GM23338 (cell line): ENCODE measurements at regions not wholly inside any gene's neighbourhood (a gene's known extent, or its start where the extent isn't known, plus 50 kb on each side); places are given as distances from the start of the nearest gene placed in this dataset.

Experiments
- ATAC-seq: fragments of 200-7000 bp; cut with Tn5 transposase; 3 replicates; pipeline ENCODE4 v1.9.1; 2020
- DNase-seq: peaks from one replicate; pipeline ENCODE4 v3.0.0-alpha.2; 2015; ENCODE audit warnings: low spot score
- H2AFZ ChIP-seq: fragments of 200-600 bp; sonication (generic); 2 replicates; pipeline ENCODE4 v1.8.0; 2016; ENCODE audit warnings: antibody characterized with exemption, mild to moderate bottlenecking, moderate library complexity
- H3F3A ChIP-seq: fragments of 200-600 bp; sonication (generic); replicated peaks from 2 replicates; pipeline ENCODE4 v1.8.0; 2017; ENCODE audit warnings: antibody characterized with exemption, mixed run types, low read depth
- H3K27ac ChIP-seq: fragments of 200-600 bp; sonication (generic); 2 replicates; pipeline ENCODE4 v1.6.1; 2016; ENCODE audit warnings: low read depth
- H3K27me3 ChIP-seq: fragments of 200-600 bp; sonication (generic); 2 replicates; pipeline ENCODE4 v1.8.0; 2016; ENCODE audit warnings: mild to moderate bottlenecking, mixed run types, moderate library complexity; ENCODE audit not compliant: insufficient read depth
- H3K36me3 ChIP-seq: fragments of 200-600 bp; sonication (generic); 2 replicates; pipeline ENCODE4 v1.8.0; 2016; ENCODE audit warnings: mild to moderate bottlenecking; ENCODE audit not compliant: insufficient read depth
- H3K4me1 ChIP-seq: fragments of 200-600 bp; sonication (generic); 2 replicates; pipeline ENCODE4 v1.8.0; 2016; ENCODE audit warnings: mild to moderate bottlenecking, moderate library complexity; ENCODE audit not compliant: insufficient read depth
- H3K4me2 ChIP-seq: fragments of 200-600 bp; sonication (generic); 2 replicates; pipeline ENCODE4 v1.7.1; 2017; ENCODE audit warnings: mixed run types
- H3K4me3 ChIP-seq: fragments of 200-600 bp; sonication (generic); 2 replicates; pipeline ENCODE4 v1.6.1; 2016; ENCODE audit warnings: mixed run types
- H3K79me2 ChIP-seq: fragments of 200-600 bp; sonication (generic); replicated peaks from 2 replicates; pipeline ENCODE4 v1.8.0; 2017; ENCODE audit warnings: mild to moderate bottlenecking; ENCODE audit not compliant: insufficient read depth
- H3K9me2 ChIP-seq: fragments of 200-600 bp; sonication (generic); 2 replicates; pipeline ENCODE4 v1.8.0; 2017; ENCODE audit not compliant: insufficient read depth
- H4K20me1 ChIP-seq: fragments of 200-600 bp; sonication (generic); replicated peaks from 2 replicates; pipeline ENCODE4 v1.8.0; 2017; ENCODE audit warnings: mild to moderate bottlenecking; ENCODE audit not compliant: insufficient read depth
- H3K27ac Mint-ChIP-seq: 2 replicates; pipeline ENCODE4 v1.8.0; 2020; ENCODE audit warnings: inconsistent platforms, mild to moderate bottlenecking, moderate library complexity, mixed read lengths
- H3K27me3 Mint-ChIP-seq: 3 replicates; pipeline ENCODE4 v1.8.0; 2022; ENCODE audit warnings: low read depth, mild to moderate bottlenecking, moderate library complexity, mixed read lengths, inconsistent platforms; ENCODE audit not compliant: insufficient read depth, poor library complexity
- H3K36me3 Mint-ChIP-seq: 3 replicates; pipeline ENCODE4 v1.8.0; 2021; ENCODE audit warnings: low read depth, mild to moderate bottlenecking, inconsistent platforms, moderate library complexity, mixed read lengths
- H3K4me1 Mint-ChIP-seq: 3 replicates; pipeline ENCODE4 v1.8.0; 2020; ENCODE audit warnings: mild to moderate bottlenecking, inconsistent platforms, mixed read lengths
- H3K4me3 Mint-ChIP-seq: 3 replicates; pipeline ENCODE4 v1.8.0; 2021; ENCODE audit warnings: moderate library complexity, mild to moderate bottlenecking, inconsistent platforms, mixed read lengths
- H3K9me3 Mint-ChIP-seq: 3 replicates; pipeline ENCODE4 v1.8.0; 2020; ENCODE audit warnings: moderate library complexity, mild to moderate bottlenecking, inconsistent platforms, mixed read lengths
- CREB1 ChIP-seq: fragments of 250-450 bp; sonication (Bioruptor Pico); IDR thresholded peaks from 2 replicates; pipeline ENCODE4 v1.5.0; 2020; ENCODE audit warnings: low read depth, mild to moderate bottlenecking, moderate library complexity
- CTCF ChIP-seq, 2 experiments: fragments of 200-600 bp in 1 of 2; sonication (generic) in 1 of 2; conservative IDR thresholded peaks; 2 replicates each; pipeline versions ENCODE4 v1.5.1 to v1.6.1; 2016 to 2017; ENCODE audit warnings: antibody characterized with exemption in 2 of 2, low read depth in 2 of 2, mild to moderate bottlenecking in 2 of 2, moderate library complexity in 1 of 2
- ETS1 ChIP-seq: IDR thresholded peaks from 2 replicates; pipeline ENCODE4 v1.6.1; 2016; ENCODE audit warnings: antibody characterized with exemption
- EZH2 ChIP-seq: fragments of 200-600 bp; sonication (generic); IDR thresholded peaks from one replicate; pipeline ENCODE4 v1.8.0; 2017; ENCODE audit warnings: antibody characterized with exemption, mild to moderate bottlenecking, low read depth; ENCODE audit not compliant: unreplicated experiment
- EZH2phosphoT487 ChIP-seq: fragments of 200-600 bp; sonication (generic); IDR thresholded peaks from one replicate; pipeline ENCODE4 v1.8.1; 2018; ENCODE audit warnings: antibody characterized with exemption; ENCODE audit not compliant: unreplicated experiment
- JUNB ChIP-seq: IDR thresholded peaks from one replicate; pipeline ENCODE4 v1.6.1; 2016; ENCODE audit warnings: antibody characterized with exemption; ENCODE audit not compliant: unreplicated experiment
- NANOG ChIP-seq: IDR thresholded peaks from 2 replicates; pipeline ENCODE4 v1.6.1; 2016; ENCODE audit warnings: antibody characterized with exemption, borderline replicate concordance
- POLR2AphosphoS5 ChIP-seq: IDR thresholded peaks from 2 replicates; pipeline ENCODE4 v1.6.1; 2016; ENCODE audit warnings: antibody characterized with exemption, low read depth
- REST ChIP-seq: IDR thresholded peaks from one replicate; pipeline ENCODE4 v1.6.1; 2018; ENCODE audit warnings: antibody characterized with exemption; ENCODE audit not compliant: unreplicated experiment
- STAT1 ChIP-seq: IDR thresholded peaks from one replicate; pipeline ENCODE4 v1.6.1; 2016; ENCODE audit warnings: antibody characterized with exemption; ENCODE audit not compliant: unreplicated experiment
- ZNF114 ChIP-seq: fragments of 250-450 bp; sonication (Bioruptor Pico); IDR thresholded peaks from 2 replicates; pipeline ENCODE4 v1.5.0; 2020; ENCODE audit warnings: mild to moderate bottlenecking, moderate library complexity
- ZNF331 ChIP-seq: fragments of 250-450 bp; sonication (Bioruptor Pico); IDR thresholded peaks from 2 replicates; pipeline ENCODE4 v1.5.0; 2020; ENCODE audit warnings: low read depth, mild to moderate bottlenecking, moderate library complexity
- ZNF462 ChIP-seq: fragments of 250-450 bp; sonication (Bioruptor Pico); IDR thresholded peaks from 2 replicates; pipeline ENCODE4 v1.5.0; 2020; ENCODE audit warnings: mild to moderate bottlenecking, moderate library complexity

GRCh38 chr3:177893331-177893730, 642.9 kb upstream of the KCNMB2 start:
- Mint-ChIP-seq H3K4me1 (no peaks in the 10 kb centered on the region), H3K9me3 (peaks cover 10% of the 10 kb centered on the region), H3K27me3 (no peaks in the 10 kb centered on the region), H3K36me3 (peaks cover 3% of the 10 kb centered on the region; the same call in 1 of the 3 replicates), H3K4me3 (no peak overlapping the region), H3K27ac (no peak overlapping the region)
- DNase-seq = peak; percentile 24
- H4K20me1 ChIP-seq = no peaks in the 10 kb centered on the region
- TF ChIP-seq STAT1 (no peak), ETS1 (no peak), ZNF331 (CRISPR knock-in tag) (no peak), REST (no peak), CTCF (conservative IDR thresholded peaks at IDR 0.05; ENCODE audit: low read depth in 2 of 2) (no peak), JUNB (no peak), CREB1 (CRISPR knock-in tag) (no peak), EZH2 (no peak), ZNF114 (no peak), NANOG (no peak), EZH2phosphoT487 (no peak), ZNF462 (CRISPR knock-in tag) (no peak), POLR2AphosphoS5 (no peak)
- no peaks in the 10 kb centered on the region for H3K9me2 ChIP-seq
- H3K79me2 ChIP-seq = no peaks in the 10 kb centered on the region
- H3K27ac ChIP-seq = no peak overlapping the region
- ATAC-seq = no peak; the same call in 2 of the 3 replicates
- no peaks in the 10 kb centered on the region for H3K36me3 ChIP-seq
- no peak overlapping the region for H2AFZ ChIP-seq
- no peaks in the 10 kb centered on the region for H3K4me1 ChIP-seq
- no peak overlapping the region for H3K4me3 ChIP-seq
- H3K4me2 ChIP-seq = no peak overlapping the region
- H3F3A ChIP-seq = no peaks in the 10 kb centered on the region
- H3K27me3 ChIP-seq = no peaks in the 10 kb centered on the region
